Fibroblast of skin of back (primary cell): ENCODE measurements at regions not wholly inside any gene's neighbourhood (a gene's known extent, or its start where the extent isn't known, plus 50 kb on each side); places are given as distances from the start of the nearest gene placed in this dataset.
A peak's percentile ranks its signal among the peaks of the same experiment; 100 is the strongest.

Experiments
- DNase-seq: peaks from one replicate; pipeline ENCODE4 v3.0.0-alpha.2; 2013

GRCh38 chr14:94682061-94682516 is 69.9 kb downstream of the SERPINA3 start:
- no peak for DNase-seq

- peak; percentile 66 for DNase-seq
Measured at GRCh38 chr14:94681300-94682060, 69.3 kb downstream of the SERPINA3 start.

GRCh38 chr14:94680862-94681288 is 68.7 kb downstream of the SERPINA3 start:
- no peak for DNase-seq

- DNase-seq = no peak
Measured at GRCh38 chr14:94679937-94680861, 68.0 kb downstream of the SERPINA3 start.

- no peak for DNase-seq
Measured at GRCh38 chr14:94679106-94679810, 67.1 kb downstream of the SERPINA3 start.

- no peak for DNase-seq
Measured at GRCh38 chr14:94677747-94678146, 65.6 kb downstream of the SERPINA3 start.

GRCh38 chr14:94677213-94677612 is 65.0 kb downstream of the SERPINA3 start:
- DNase-seq = no peak

- DNase-seq = no peak
Measured at GRCh38 chr14:94676495-94677185, 64.4 kb downstream of the SERPINA3 start.

- DNase-seq = no peak
Measured at GRCh38 chr14:94675036-94675435, 62.8 kb downstream of the SERPINA3 start.

GRCh38 chr14:94673781-94674231 is 61.6 kb downstream of the SERPINA3 start:
- DNase-seq = peak; percentile 91
